Tibial artery (tissue), 4 donors: ENCODE measurements at regions not wholly inside any gene's neighbourhood (a gene's known extent, or its start where the extent isn't known, plus 50 kb on each side); places are given as distances from the start of the nearest gene placed in this dataset.

Source experiments
- DNase-seq, 2 donors: peaks; one replicate each; pipeline ENCODE4 v3.0.0-alpha.2; 2019
- H3K27ac ChIP-seq, 2 donors: fragments of 200-600 bp; sonication (generic) in 1 of 2; 1 replicate in 1 of 2; 2 replicates in 1 of 2; pipeline ENCODE4 v1.5.1; 2018 to 2019; ENCODE audit warnings: mild to moderate bottlenecking in 1 of 2
- H3K27me3 ChIP-seq, 2 donors: fragments of 200-600 bp; sonication (generic) in 1 of 2; one replicate each; pipeline versions ENCODE4 v1.5.1 to v1.6.0; 2016 to 2019
- H3K36me3 ChIP-seq, 3 donors: fragments of 200-600 bp; sonication (generic) in 2 of 3; one replicate each; pipeline ENCODE4 v1.5.1; 2016 to 2019; ENCODE audit warnings: mild to moderate bottlenecking in 2 of 3
- H3K4me1 ChIP-seq, 4 donors: fragments of 200-600 bp; sonication (generic) in 2 of 4; 1 replicate in 3 of 4; 2 replicates in 1 of 4; pipeline ENCODE4 v1.5.1; 2016 to 2019
- H3K4me3 ChIP-seq, 2 donors: fragments of 200-600 bp; sonication (generic) in 1 of 2; 1 replicate in 1 of 2; 2 replicates in 1 of 2; pipeline ENCODE4 v1.5.1; 2018 to 2019; ENCODE audit warnings: mild to moderate bottlenecking in 2 of 2
- H3K9me3 ChIP-seq, 3 donors: fragments of 200-600 bp; sonication (generic) in 1 of 3; one replicate each; pipeline ENCODE4 v1.5.1; 2016 to 2019
- intact Hi-C: fragments of 100-400 bp; cut with DNase I; formaldehyde crosslinking; loops from one replicate; pipeline ENCODE4 v1.15.0; 2023; ENCODE audit warnings: low total_unique reads
- TF ChIP-seq, protein P1 (sequence below), 2 experiments: fragments of 200-600 bp in 1 of 2; fragments of 450-650 bp in 1 of 2; IDR thresholded peaks; one replicate each; pipeline ENCODE4 v1.5.1; 2017 to 2019; ENCODE audit warnings: antibody characterized with exemption in 2 of 2, mild to moderate bottlenecking in 1 of 2, moderate library complexity in 1 of 2

DNA sequence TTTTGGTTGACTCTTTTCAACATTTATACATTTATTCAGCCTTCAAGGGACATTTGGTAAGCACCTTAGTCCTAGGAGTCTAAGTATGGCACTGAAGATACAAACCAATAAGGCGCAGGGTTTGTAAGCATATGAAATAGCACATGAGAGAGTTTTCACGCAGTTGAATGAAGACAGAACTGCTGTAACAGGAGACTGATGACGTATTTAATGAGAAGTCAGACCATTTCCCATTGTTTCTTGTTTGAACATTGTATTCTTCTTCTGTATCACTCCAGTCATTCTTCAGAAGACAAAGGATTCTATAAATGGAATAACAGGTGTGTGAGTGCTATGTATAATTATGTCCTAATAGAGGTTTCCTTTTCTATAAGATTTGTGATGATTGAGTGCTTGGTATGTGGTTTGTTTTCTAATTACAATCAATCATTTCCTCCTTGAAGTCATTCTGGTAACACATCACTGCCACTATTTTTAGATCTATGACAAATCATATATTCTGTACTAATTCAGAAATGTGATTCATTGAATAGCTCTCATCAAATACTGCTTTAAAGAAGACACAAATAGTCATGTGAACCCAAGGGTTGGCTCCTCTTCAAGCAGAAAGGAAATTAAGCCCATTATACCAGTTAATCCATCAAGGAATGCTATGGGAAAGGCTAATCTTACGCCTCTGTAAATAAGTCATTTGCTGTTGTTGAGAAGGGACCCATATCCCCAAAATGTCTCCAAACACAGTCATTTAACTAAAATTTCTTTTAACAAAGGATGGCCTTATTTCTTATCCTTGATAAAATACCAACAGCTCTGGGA is 222.8 kb upstream of the NBEA start:
- Histone ChIP-seq H3K36me3 (no peaks in the 10 kb centered on the region), H3K27ac (no peak overlapping the region), H3K4me3 (no peak overlapping the region), H3K4me1 (no peaks in the 10 kb centered on the region), H3K27me3 (no peaks in the 10 kb centered on the region), H3K9me3 (no peaks in the 10 kb centered on the region)
- intact Hi-C loops = no loop called here
- DNase-seq = no peak
- TF ChIP-seq, protein P1, sequence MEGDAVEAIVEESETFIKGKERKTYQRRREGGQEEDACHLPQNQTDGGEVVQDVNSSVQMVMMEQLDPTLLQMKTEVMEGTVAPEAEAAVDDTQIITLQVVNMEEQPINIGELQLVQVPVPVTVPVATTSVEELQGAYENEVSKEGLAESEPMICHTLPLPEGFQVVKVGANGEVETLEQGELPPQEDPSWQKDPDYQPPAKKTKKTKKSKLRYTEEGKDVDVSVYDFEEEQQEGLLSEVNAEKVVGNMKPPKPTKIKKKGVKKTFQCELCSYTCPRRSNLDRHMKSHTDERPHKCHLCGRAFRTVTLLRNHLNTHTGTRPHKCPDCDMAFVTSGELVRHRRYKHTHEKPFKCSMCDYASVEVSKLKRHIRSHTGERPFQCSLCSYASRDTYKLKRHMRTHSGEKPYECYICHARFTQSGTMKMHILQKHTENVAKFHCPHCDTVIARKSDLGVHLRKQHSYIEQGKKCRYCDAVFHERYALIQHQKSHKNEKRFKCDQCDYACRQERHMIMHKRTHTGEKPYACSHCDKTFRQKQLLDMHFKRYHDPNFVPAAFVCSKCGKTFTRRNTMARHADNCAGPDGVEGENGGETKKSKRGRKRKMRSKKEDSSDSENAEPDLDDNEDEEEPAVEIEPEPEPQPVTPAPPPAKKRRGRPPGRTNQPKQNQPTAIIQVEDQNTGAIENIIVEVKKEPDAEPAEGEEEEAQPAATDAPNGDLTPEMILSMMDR (IDR thresholded peaks at IDR 0.05) = no peak

DNA sequence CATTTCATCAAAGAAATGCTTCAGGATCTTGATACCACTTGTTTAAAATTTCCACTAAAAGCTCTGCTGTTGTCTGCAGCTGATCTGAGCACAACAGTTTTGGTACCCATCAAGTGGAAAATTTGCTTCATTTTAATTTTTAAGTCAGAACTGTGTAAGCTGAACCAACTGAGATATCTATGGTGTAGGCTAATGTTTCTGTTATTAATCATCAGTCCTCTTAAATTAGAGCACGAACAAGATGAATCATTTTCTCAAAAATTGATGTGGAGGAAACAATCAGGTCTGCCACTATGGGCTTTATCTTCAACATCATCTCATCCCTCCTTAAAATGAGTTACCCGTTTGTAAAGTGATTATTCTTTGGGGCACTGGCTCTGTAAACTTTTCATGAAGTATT is 221.5 kb upstream of the NBEA start:
- Histone ChIP-seq H3K4me1 (no peaks in the 10 kb centered on the region), H3K9me3 (no peaks in the 10 kb centered on the region), H3K36me3 (no peaks in the 10 kb centered on the region), H3K4me3 (no peak overlapping the region), H3K27ac (no peak overlapping the region), H3K27me3 (no peaks in the 10 kb centered on the region)
- TF ChIP-seq, protein P1 (IDR thresholded peaks at IDR 0.05) = no peak
- intact Hi-C loops = no loop called here
- no peak for DNase-seq

DNA sequence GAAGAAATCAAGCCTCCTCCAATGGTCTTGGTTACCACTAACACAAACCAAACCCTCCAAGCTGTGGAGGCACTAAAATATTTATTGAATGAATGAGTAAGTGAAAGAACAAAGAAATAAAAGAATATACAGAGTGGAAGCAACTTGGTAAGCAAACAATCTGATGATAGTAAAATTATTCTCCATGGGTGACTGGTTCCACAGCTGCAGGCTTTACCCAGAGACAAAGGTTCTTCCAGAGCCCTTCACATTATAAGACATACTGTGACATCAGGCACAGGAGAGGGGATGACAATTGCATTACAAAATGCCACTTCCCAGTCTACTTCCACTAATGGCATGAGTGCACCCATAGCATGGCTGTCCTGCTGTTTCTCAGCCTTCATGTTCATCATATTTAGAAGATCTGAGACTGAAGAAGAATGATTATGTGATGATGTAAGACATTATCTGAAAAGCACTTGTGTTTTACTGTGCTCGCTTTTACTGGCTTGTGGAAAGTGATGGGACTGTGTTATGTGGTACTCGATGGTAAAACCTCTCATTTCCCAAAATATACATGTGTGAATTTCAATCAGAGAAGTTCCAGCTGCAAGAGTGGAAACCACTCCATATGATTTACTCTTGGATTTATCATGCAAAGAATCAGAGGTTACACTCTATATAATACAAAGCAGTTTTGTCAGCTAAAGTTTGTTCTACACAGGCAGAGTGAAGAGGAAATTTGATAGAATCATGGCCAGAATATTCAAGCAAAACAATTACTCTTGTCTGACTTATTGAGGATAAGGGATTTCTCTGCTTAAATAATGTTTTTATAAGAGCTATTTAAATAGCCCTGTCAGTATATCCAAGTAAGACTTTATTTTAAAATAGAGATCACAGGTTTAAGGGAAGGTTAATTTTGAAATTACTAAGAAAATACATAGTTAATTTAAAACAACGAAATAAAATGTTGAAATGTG is 220.2 kb upstream of the NBEA start:
- no peak for DNase-seq

DNA sequence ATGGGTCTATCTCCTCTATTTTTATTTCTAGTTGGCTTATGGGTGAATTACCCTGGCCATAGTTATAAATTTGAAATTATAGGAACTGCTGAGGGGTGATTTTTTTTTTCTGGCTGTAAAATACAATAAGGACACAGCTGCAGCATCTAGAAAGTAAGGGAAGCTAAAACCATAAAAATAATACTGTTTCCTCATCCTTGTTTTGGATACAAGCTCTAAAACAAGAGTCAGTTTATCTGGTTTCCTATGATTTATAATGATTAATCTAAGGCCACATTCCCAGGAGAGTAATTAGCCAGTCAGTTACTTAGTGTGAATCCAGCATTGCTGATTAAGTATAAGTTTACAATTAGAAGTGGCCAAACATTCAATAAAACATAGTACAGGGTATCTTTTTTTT is 219.1 kb upstream of the NBEA start:
- DNase-seq = no peak
- H3K27ac ChIP-seq = no peak overlapping the region
- H3K4me3 ChIP-seq = no peak overlapping the region
- H3K4me1 ChIP-seq = no peaks in the 10 kb centered on the region
- H3K36me3 ChIP-seq = no peaks in the 10 kb centered on the region
- intact Hi-C loops = no loop called here
- no peaks in the 10 kb centered on the region for H3K27me3 ChIP-seq
- TF ChIP-seq, protein P1 (IDR thresholded peaks at IDR 0.05) = no peak
- H3K9me3 ChIP-seq = no peaks in the 10 kb centered on the region

More for the DNA sequence above, 220.2 kb upstream of the NBEA start:
- H3K4me3 ChIP-seq = no peak overlapping the region
- H3K27me3 ChIP-seq = no peaks in the 10 kb centered on the region
- H3K9me3 ChIP-seq = no peaks in the 10 kb centered on the region
- intact Hi-C loops = no loop called here
- no peak overlapping the region for H3K27ac ChIP-seq
- TF ChIP-seq, protein P1 (IDR thresholded peaks at IDR 0.05) = no peak
- H3K4me1 ChIP-seq = no peaks in the 10 kb centered on the region
- H3K36me3 ChIP-seq = no peaks in the 10 kb centered on the region

DNA sequence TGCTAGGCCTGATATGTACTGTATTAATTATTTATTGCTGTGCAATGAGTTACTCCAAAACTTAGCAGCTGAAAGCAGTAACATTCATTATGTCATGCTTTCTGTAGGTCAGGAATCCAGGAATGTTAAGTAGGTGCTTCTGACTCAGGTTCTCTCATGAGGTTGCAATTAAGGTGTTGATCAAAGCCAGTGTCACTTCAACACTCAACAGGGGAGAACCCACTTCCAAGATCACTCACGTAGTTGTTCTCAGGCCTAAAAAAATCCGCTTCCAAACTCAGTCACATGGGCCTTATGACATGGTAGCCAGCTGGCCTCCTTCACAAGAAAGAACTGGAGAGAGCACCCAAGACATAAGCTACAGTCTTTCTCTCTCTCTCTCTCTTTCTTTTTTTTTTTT is 211.1 kb upstream of the NBEA start:
- no peaks in the 10 kb centered on the region for H3K4me1 ChIP-seq
- no peak overlapping the region for H3K4me3 ChIP-seq
- no peaks in the 10 kb centered on the region for H3K36me3 ChIP-seq
- TF ChIP-seq, protein P1 (IDR thresholded peaks at IDR 0.05) = no peak
- no peak for DNase-seq
- intact Hi-C loops = no loop called here
- H3K27me3 ChIP-seq = no peaks in the 10 kb centered on the region
- H3K27ac ChIP-seq = no peak overlapping the region
- H3K9me3 ChIP-seq = no peaks in the 10 kb centered on the region
